ENCODE measurements at regions not wholly inside any gene's neighbourhood (a gene's known extent, or its start where the extent isn't known, plus 50 kb on each side); places are given as distances from the start of the nearest gene placed in this dataset.
A peak's percentile ranks its signal among the peaks of the same experiment; 100 is the strongest.

GRCh38 chr3:59595830-59596229, 546.0 kb upstream of the CFAP20DC start:
- Histone ChIP-seq H3K9me3 (ENCODE audit: control insufficient read depth, low read length) (no peaks in the 10 kb centered on the region), H3K4me1 (ENCODE audit: control insufficient read depth, insufficient read depth, low read length, poor library complexity, severe bottlenecking) (no peaks in the 10 kb centered on the region), H3K27me3 (replicated peaks; ENCODE audit: control insufficient read depth, insufficient read depth, low read length, poor library complexity, severe bottlenecking) (no peaks in the 10 kb centered on the region), H3K27ac (ENCODE audit: insufficient read depth, low read length, poor library complexity, severe bottlenecking) (no peak overlapping the region), H3K36me3 (ENCODE audit: control insufficient read depth, insufficient read depth, low read length) (no peaks in the 10 kb centered on the region), H3K4me3 (ENCODE audit: insufficient read depth, low read depth, low read length, poor library complexity, severe bottlenecking) (no peak overlapping the region)
- DNase-seq: no peak

GRCh38 chr3:59593380-59593779, 543.6 kb upstream of the CFAP20DC start:
- Histone ChIP-seq H3K4me3 (ENCODE audit: insufficient read depth, low read depth, low read length, poor library complexity, severe bottlenecking) (no peak overlapping the region), H3K27ac (ENCODE audit: insufficient read depth, low read length, poor library complexity, severe bottlenecking) (no peak overlapping the region), H3K4me1 (ENCODE audit: control insufficient read depth, insufficient read depth, low read length, poor library complexity, severe bottlenecking) (no peaks in the 10 kb centered on the region), H3K9me3 (ENCODE audit: control insufficient read depth, low read length) (no peaks in the 10 kb centered on the region), H3K27me3 (replicated peaks; ENCODE audit: control insufficient read depth, insufficient read depth, low read length, poor library complexity, severe bottlenecking) (no peaks in the 10 kb centered on the region), H3K36me3 (ENCODE audit: control insufficient read depth, insufficient read depth, low read length) (no peaks in the 10 kb centered on the region)
- DNase-seq: no peak

- Histone ChIP-seq H3K27ac (ENCODE audit: insufficient read depth, low read length, poor library complexity, severe bottlenecking) (no peak overlapping the region), H3K4me3 (ENCODE audit: insufficient read depth, low read depth, low read length, poor library complexity, severe bottlenecking) (no peak overlapping the region), H3K9me3 (ENCODE audit: control insufficient read depth, low read length) (no peaks in the 10 kb centered on the region), H3K36me3 (ENCODE audit: control insufficient read depth, insufficient read depth, low read length) (no peaks in the 10 kb centered on the region), H3K27me3 (replicated peaks; ENCODE audit: control insufficient read depth, insufficient read depth, low read length, poor library complexity, severe bottlenecking) (no peaks in the 10 kb centered on the region), H3K4me1 (ENCODE audit: control insufficient read depth, insufficient read depth, low read length, poor library complexity, severe bottlenecking) (no peaks in the 10 kb centered on the region)
- no peak for DNase-seq
Observed at GRCh38 chr3:59580996-59581395, 531.2 kb upstream of the CFAP20DC start.

GRCh38 chr3:59580499-59580898, 530.7 kb upstream of the CFAP20DC start:
- Histone ChIP-seq H3K9me3 (ENCODE audit: control insufficient read depth, low read length) (no peaks in the 10 kb centered on the region), H3K27me3 (replicated peaks; ENCODE audit: control insufficient read depth, insufficient read depth, low read length, poor library complexity, severe bottlenecking) (no peaks in the 10 kb centered on the region), H3K36me3 (ENCODE audit: control insufficient read depth, insufficient read depth, low read length) (no peaks in the 10 kb centered on the region), H3K27ac (ENCODE audit: insufficient read depth, low read length, poor library complexity, severe bottlenecking) (no peak overlapping the region), H3K4me3 (ENCODE audit: insufficient read depth, low read depth, low read length, poor library complexity, severe bottlenecking) (no peak overlapping the region), H3K4me1 (ENCODE audit: control insufficient read depth, insufficient read depth, low read length, poor library complexity, severe bottlenecking) (no peaks in the 10 kb centered on the region)
- DNase-seq: no peak

- Histone ChIP-seq H3K4me1 (ENCODE audit: control insufficient read depth, insufficient read depth, low read length, poor library complexity, severe bottlenecking) (no peaks in the 10 kb centered on the region), H3K4me3 (ENCODE audit: insufficient read depth, low read depth, low read length, poor library complexity, severe bottlenecking) (no peak overlapping the region), H3K9me3 (ENCODE audit: control insufficient read depth, low read length) (no peaks in the 10 kb centered on the region), H3K27ac (ENCODE audit: insufficient read depth, low read length, poor library complexity, severe bottlenecking) (no peak overlapping the region), H3K27me3 (replicated peaks; ENCODE audit: control insufficient read depth, insufficient read depth, low read length, poor library complexity, severe bottlenecking) (no peaks in the 10 kb centered on the region), H3K36me3 (ENCODE audit: control insufficient read depth, insufficient read depth, low read length) (no peaks in the 10 kb centered on the region)
- DNase-seq: no peak
Observed at GRCh38 chr3:59578129-59578528, 528.3 kb upstream of the CFAP20DC start.

- Histone ChIP-seq H3K4me1 (ENCODE audit: control insufficient read depth, insufficient read depth, low read length, poor library complexity, severe bottlenecking) (no peaks in the 10 kb centered on the region), H3K27ac (ENCODE audit: insufficient read depth, low read length, poor library complexity, severe bottlenecking) (no peak overlapping the region), H3K27me3 (replicated peaks; ENCODE audit: control insufficient read depth, insufficient read depth, low read length, poor library complexity, severe bottlenecking) (no peaks in the 10 kb centered on the region), H3K9me3 (ENCODE audit: control insufficient read depth, low read length) (no peaks in the 10 kb centered on the region), H3K36me3 (ENCODE audit: control insufficient read depth, insufficient read depth, low read length) (no peaks in the 10 kb centered on the region), H3K4me3 (ENCODE audit: insufficient read depth, low read depth, low read length, poor library complexity, severe bottlenecking) (no peak overlapping the region)
- no peak for DNase-seq
Observed at GRCh38 chr3:59576606-59577005, 526.8 kb upstream of the CFAP20DC start.

GRCh38 chr3:59575113-59576001, 525.5 kb upstream of the CFAP20DC start:
- Histone ChIP-seq H3K27ac (ENCODE audit: insufficient read depth, low read length, poor library complexity, severe bottlenecking) (no peak overlapping the region), H3K27me3 (replicated peaks; ENCODE audit: control insufficient read depth, insufficient read depth, low read length, poor library complexity, severe bottlenecking) (no peaks in the 10 kb centered on the region), H3K4me3 (ENCODE audit: insufficient read depth, low read depth, low read length, poor library complexity, severe bottlenecking) (no peak overlapping the region), H3K9me3 (ENCODE audit: control insufficient read depth, low read length) (no peaks in the 10 kb centered on the region), H3K36me3 (ENCODE audit: control insufficient read depth, insufficient read depth, low read length) (no peaks in the 10 kb centered on the region), H3K4me1 (ENCODE audit: control insufficient read depth, insufficient read depth, low read length, poor library complexity, severe bottlenecking) (no peaks in the 10 kb centered on the region)
- DNase-seq: peak; percentile 52 to 70 (median 54)

- DNase-seq: no peak
- no peaks in the 10 kb centered on the region for H3K9me3 ChIP-seq (ENCODE audit: control insufficient read depth, low read length)
- no peaks in the 10 kb centered on the region for H3K4me1 ChIP-seq (ENCODE audit: control insufficient read depth, insufficient read depth, low read length, poor library complexity, severe bottlenecking)
- no peak overlapping the region for H3K27ac ChIP-seq (ENCODE audit: insufficient read depth, low read length, poor library complexity, severe bottlenecking)
- no peaks in the 10 kb centered on the region for H3K27me3 ChIP-seq (replicated peaks; ENCODE audit: control insufficient read depth, insufficient read depth, low read length, poor library complexity, severe bottlenecking)
- no peak overlapping the region for H3K4me3 ChIP-seq (ENCODE audit: insufficient read depth, low read depth, low read length, poor library complexity, severe bottlenecking)
- no peaks in the 10 kb centered on the region for H3K36me3 ChIP-seq (ENCODE audit: control insufficient read depth, insufficient read depth, low read length)
Observed at GRCh38 chr3:59573911-59574310, 524.1 kb upstream of the CFAP20DC start.

GRCh38 chr3:59572106-59572505, 522.3 kb upstream of the CFAP20DC start:
- Histone ChIP-seq H3K36me3 (ENCODE audit: control insufficient read depth, insufficient read depth, low read length) (no peaks in the 10 kb centered on the region), H3K27ac (ENCODE audit: insufficient read depth, low read length, poor library complexity, severe bottlenecking) (no peak overlapping the region), H3K27me3 (replicated peaks; ENCODE audit: control insufficient read depth, insufficient read depth, low read length, poor library complexity, severe bottlenecking) (no peaks in the 10 kb centered on the region), H3K4me3 (ENCODE audit: insufficient read depth, low read depth, low read length, poor library complexity, severe bottlenecking) (no peak overlapping the region), H3K4me1 (ENCODE audit: control insufficient read depth, insufficient read depth, low read length, poor library complexity, severe bottlenecking) (no peaks in the 10 kb centered on the region), H3K9me3 (ENCODE audit: control insufficient read depth, low read length) (no peaks in the 10 kb centered on the region)
- DNase-seq: no peak

GRCh38 chr3:59570806-59571205, 521.0 kb upstream of the CFAP20DC start:
- no peaks in the 10 kb centered on the region for H3K4me1 ChIP-seq (ENCODE audit: control insufficient read depth, insufficient read depth, low read length, poor library complexity, severe bottlenecking)
- no peaks in the 10 kb centered on the region for H3K27me3 ChIP-seq (replicated peaks; ENCODE audit: control insufficient read depth, insufficient read depth, low read length, poor library complexity, severe bottlenecking)
- DNase-seq: no peak

More at GRCh38 chr3:59570806-59571205, 521.0 kb upstream of the CFAP20DC start:
- no peak overlapping the region for H3K4me3 ChIP-seq (ENCODE audit: insufficient read depth, low read depth, low read length, poor library complexity, severe bottlenecking)
- H3K9me3 ChIP-seq (ENCODE audit: control insufficient read depth, low read length): no peaks in the 10 kb centered on the region
- H3K27ac ChIP-seq (ENCODE audit: insufficient read depth, low read length, poor library complexity, severe bottlenecking): no peak overlapping the region
- H3K36me3 ChIP-seq (ENCODE audit: control insufficient read depth, insufficient read depth, low read length): no peaks in the 10 kb centered on the region
